ENCODE measurements at regions not wholly inside any gene's neighbourhood (a gene's known extent, or its start where the extent isn't known, plus 50 kb on each side); places are given as distances from the start of the nearest gene placed in this dataset.

DNA sequence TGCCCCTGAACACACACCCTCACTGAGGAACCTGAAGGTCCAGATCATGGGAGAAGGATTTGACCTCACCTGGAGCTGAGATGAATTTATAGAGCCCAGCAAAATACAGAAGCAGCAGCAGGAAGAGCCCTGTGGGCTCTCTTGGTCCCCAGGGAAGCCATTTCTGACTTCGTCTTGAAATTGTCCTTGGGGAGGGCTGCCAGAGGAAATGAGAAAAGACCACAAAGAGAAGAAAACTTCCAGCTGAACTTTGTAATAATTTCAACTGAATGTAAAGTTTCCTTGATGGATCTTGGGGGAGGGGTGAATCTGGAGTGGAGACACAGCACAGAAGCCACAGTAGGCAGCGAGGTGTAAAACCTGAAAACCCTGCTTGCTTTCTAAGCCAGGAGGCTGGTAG, 500.9 kb upstream of the NXPH2 start:
- no peak for DNase-seq (ENCODE audit: low spot score)

DNA sequence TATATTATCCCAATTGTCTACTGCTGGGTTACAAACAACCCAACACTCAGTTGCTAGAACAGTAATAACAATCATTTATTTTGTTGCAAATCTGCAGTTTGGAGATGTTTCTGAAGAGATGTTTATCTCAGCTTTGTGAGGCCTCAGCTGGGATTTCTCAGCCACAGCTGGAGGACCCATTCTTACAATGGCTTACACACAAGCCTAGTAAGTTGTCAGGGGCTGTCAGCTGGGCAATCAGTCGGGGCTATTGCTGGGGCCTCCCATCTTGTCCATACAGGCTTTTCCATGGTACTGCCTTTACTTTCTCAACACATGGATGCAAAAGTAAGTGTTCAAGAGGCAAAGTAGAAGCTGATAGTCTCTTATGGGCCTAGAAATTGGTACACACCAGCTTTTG, 491.7 kb upstream of the NXPH2 start:
- no peak for DNase-seq (ENCODE audit: low spot score)

DNA sequence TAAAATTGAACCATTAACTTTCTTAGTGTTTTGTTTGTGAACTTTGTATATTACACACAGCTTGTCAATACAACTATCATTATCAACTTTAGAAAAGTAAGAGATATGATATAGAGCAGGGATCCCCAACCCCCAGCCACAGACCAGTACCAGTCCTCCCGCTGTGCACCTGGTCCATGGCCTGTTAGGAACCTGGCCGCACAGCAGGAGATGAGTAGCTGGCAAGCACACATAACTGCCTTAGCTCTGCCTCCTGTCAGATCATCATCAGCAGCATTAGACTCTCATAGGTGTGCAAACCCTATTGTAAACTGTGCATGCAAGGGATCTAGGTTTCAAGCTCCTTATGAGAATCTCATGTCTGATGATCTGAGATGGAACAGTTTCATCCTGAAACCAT, 491.0 kb upstream of the NXPH2 start:
- no peak for DNase-seq (ENCODE audit: low spot score)

DNA sequence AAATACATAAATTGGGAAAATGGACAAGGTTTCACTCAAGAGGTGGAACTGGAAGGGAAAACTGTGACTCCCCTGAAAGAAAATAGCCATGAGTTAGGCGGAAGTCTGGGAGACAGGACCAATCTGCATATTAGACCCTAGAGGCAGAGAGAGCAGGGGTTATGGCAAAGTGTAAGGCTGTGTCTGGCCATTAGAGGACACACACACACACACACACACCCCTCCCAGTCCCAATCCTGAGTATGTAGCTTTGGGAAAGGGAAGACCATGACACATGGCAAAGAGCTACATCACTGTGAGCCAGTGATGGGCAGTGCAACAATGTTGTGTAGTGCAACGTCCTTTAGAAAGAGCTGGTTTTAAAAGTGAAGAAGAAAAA, 479.9 kb upstream of the NXPH2 start:
- no peak for DNase-seq (ENCODE audit: low spot score)

DNA sequence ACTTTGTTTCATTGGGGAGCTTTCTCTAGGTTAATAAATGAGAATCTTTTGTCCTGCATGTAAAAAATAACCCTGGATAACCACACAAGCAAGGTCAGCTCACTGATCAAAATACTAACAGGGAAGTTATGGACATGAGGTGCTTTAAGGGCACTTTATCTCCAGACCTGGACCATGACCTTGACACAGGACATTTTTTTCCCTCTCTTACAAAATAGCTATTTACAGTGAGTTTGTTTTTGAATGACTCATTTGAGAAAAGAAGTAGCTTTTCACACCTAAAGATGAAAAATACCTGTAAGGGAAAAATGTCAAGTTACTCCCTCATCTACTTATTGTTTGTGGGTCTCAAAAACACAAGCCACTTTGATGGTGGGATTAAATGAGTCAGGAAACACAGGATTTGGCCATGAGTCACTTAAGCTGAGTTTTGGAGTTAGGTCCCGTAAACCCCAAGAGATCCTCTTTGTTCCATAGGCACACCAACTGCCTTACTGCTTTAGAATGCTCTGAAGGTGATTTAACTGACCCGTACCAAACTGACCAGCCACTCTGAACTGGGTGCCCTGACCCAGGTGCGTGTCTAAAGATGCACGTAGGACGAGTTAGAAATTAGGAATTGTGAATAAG, 479.3 kb upstream of the NXPH2 start:
- DNase-seq (ENCODE audit: low spot score) = no peak

DNA sequence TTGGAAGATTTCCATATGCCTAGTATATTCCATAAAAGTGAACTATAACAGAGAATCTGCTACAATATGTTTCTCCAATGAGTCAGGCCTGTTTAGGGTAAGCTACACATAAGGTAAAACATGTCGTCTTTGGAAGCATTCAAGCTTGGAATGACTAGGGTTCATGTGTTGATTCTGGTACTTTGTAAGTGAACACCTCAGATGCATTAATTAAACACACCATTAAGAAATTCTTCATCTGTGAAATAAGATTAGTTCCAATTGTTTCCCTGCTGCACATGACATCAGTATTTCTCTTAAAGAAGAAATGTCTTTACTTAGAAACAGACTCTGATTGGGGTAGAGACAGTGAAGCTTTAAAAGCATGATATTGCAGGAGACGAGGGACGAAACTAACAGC, 461.1 kb upstream of the NXPH2 start:
- no peak for DNase-seq (ENCODE audit: low spot score)

DNA sequence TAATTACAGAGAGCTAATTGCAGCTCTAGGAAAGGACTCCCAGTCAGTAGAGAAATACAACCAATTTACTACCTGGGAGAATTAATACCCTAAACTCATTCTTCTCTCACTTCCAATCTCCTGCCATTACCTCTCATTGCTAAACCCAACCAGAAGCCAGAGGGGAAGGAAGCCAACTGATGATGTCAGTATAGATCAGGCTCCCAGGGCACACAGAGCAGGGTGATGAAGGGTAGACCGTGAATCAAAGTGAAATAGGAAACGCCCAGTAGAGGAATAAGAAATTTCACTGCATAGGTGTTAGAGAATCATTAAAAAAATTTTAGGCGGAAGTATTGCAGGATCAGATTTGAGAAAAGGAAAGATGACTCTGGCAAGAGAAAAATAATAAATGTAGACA, 456.8 kb upstream of the NXPH2 start:
- DNase-seq (ENCODE audit: low spot score) = no peak

DNA sequence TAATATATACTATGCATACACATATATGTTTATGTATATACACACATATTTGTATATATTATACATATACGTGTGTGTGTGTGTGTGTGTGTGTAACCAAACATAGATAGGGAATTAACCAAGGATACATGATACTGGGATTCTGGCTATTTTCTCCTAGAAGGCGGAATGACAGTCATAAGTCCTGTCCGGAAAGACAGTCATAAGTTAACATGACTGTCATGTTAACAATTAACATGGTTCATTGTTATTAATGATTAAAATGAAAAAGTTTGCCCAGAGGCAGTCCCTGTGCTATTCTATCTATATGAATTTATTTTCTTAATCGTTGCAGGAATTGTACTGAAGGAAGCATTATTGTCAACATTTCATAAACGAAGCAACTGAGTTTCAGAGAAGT, 450.7 kb upstream of the NXPH2 start:
- DNase-seq (ENCODE audit: low spot score) = no peak

DNA sequence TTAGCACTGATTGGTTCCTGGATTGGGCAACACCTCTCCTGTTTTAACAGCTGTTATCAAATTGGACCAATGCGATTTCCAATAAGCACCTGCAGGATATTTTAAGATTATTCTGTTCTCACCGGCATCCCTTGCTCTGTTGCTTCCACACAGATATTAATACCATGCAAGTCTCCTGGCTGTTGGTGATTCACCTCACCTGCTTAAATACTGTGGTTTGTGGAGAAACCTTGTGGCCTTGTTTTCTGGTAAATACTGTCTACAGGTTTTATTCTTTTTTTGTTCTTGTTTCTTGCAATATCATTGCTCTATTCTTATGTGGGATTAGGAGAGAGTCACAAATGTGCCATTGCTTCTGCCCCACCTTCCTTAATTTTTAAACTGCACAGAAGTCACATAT, 448.1 kb upstream of the NXPH2 start:
- no peak for DNase-seq (ENCODE audit: low spot score)

DNA sequence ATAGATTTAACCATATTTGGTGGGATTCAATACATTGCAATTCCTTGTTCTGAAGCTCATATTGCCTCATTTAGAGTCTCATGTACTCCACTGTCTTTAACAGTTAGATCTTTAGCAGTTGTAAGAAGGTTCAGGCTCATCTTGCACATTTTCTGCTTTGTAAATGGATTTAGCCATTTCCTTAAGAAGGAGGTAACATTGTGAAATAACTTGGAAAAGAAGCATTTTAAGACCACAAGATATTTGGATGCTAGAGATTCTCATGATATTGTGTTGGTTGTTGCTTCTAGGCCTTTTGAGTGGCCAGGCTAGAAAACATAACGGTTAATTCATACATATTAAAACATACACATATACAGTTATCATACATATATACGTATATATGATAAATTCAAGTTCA, 445.8 kb upstream of the NXPH2 start:
- DNase-seq (ENCODE audit: low spot score) = no peak

DNA sequence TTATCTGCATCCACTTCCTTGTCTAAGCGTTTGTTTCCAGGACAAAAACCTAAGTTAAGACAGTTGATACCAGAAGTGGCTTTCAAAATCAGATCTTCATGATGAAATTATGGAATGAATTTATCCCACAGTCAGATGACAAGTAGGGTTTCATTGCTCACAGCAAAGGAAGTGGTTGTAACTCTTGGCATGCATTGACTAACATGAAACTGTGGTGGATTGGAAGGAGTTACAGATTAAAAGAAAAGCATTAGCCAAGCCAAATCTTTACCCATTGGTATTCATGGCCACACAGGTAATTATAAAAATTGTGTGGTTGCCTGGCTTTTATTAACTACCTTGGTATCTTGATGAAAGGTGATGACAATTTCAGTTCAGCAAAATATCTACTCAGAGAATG, 438.0 kb upstream of the NXPH2 start:
- DNase-seq (ENCODE audit: low spot score) = no peak

DNA sequence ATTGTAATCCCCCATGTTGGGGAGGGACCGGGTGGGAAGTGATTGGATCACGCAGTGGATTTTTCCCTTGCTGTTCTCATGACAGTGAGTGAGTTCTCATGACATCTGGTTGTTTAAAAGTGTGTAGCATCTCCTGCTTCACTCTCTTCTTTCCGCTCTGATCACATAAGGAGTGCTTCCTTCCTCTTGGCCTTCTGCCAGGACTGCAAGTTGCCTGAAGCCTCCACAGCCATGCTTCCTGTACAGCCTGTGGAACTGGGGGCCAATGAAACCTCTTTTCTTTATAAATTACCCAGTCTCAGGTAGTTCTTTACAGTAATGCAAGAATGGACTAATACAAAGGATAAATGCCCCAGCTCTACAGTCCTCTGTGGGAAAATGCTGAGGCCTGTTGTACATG, 437.5 kb upstream of the NXPH2 start:
- DNase-seq (ENCODE audit: low spot score) = no peak

DNA sequence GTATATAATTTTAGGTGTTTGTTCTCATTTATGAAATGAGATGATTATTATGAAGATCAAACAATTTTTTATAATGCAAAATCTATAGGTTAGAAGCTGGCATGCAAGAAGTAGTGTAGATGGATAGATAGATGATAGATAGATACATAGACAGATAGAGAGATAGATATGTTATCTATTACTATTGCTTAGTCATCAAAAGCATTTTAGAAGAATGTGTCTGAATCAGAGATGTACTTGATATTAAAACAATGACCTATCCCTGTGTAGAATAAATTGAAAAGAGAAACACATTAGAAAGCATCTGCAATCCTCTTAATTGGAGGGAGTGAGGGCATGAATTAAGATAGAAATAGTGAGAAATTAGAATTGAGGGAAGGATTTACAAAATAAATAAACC, 436.2 kb upstream of the NXPH2 start:
- no peak for DNase-seq (ENCODE audit: low spot score)

DNA sequence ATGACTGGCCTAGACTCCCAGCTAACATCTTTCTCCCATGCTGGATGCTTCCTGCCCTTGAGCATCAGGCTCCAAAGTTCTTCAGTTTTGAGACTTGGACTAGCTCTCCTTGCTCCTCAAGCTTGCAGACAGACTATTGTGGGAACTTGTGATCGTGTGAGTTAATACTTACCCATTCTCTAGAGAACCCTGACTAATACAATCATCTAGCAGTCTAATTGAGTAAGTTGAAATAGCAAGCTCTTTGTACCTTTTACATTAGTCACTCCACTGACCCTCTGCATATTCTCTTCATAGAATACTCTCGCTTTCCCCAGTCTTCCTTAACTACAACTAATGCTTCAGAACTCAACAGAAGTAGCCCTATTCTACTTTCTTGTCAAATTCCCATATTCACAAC, 434.6 kb upstream of the NXPH2 start:
- no peak for DNase-seq (ENCODE audit: low spot score)

DNA sequence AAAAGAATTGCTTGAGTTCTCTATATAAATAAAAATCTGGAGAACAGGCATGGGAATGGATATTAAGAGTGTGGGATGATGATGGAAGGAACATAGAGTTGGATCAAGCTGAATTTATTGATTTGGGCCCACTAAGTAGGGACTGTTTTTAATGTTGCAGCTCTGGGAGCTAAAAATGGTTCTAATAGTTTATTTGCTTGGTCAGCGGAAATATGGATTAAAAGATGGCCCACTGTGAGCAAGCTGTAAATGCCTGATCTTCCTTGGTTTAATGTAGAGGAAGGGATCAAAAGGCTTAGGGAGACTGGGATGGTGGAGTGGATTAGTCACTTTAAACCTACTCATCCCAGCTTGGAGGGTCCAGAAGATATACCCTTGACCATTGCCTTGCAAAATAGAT, 429.4 kb upstream of the NXPH2 start:
- DNase-seq (ENCODE audit: low spot score) = no peak

DNA sequence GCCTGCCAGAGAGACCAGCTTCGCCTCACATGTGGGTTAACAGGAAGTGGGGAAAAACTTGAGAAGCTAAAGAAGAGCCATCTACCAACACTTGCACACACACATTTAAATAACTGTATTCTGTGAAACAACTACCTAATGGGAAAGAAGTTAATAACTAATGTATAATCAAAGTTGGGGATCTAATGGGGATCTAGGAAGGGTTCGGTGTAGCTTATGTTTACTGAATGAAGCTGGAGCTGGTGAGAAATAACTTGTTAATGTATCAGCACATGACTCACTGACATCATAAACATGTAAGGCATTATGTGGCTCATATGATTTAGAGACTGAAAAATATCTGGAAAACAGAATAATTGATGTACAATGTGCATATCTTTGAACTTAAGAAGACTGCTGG, 421.3 kb upstream of the NXPH2 start:
- DNase-seq (ENCODE audit: low spot score) = no peak

DNA sequence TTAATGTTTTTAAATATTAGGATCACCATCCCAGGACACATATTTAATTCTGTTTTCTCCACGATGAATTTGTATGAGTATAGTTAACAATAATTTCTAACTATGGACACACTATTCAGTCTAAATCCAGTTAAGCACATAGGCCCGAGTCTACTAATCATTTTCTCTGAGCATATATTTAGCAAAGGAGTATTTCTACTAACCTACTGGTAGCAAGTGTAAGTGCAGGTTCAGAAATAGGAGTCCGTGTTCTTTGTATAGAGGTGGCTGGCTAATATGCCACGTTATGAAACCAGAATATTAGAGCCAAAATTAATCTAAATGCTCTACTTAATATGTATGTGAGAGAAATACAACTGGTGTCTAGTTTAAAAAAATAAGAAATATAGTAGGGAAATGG, 416.6 kb upstream of the NXPH2 start:
- DNase-seq (ENCODE audit: low spot score) = no peak

DNA sequence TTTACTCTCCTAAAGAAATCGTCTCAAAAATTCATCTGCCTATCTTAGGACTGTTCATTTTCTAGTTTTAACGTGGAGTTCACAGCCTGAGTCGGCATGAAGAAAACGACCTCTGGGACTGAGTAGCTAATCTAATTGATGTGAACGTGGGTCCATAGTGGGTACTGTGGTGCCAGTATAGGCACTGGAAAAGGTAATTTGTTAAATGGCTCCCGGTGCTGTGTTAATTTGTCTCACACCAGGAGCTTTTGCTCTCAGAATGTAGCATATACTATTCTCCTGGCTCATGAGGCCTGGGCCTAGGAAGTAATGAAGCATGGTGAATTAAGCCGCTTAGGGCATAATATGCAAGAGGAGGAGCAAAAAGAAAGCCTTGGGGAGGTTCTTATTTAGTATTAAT, 414.4 kb upstream of the NXPH2 start:
- no peak for DNase-seq (ENCODE audit: low spot score)

DNA sequence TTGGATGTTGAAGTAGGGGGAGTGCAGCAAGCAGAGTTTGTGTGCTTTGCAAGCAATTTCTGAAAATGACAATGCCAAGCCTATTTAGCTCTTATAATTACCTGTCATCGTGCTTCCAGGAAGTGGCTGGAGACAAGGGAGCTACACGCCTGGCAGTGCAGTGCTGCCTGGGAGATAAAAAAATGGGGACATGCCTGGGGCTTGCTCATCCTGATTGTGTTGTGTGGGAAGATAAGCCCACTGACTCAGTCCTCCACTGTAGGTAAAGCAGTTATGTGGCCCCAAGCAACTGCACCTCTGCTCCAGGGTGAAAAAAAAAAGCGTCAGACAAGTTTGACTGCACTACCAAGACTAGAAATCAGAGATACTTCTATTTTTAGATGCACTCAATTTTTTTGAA, 396.9 kb upstream of the NXPH2 start:
- DNase-seq (ENCODE audit: low spot score) = no peak

DNA sequence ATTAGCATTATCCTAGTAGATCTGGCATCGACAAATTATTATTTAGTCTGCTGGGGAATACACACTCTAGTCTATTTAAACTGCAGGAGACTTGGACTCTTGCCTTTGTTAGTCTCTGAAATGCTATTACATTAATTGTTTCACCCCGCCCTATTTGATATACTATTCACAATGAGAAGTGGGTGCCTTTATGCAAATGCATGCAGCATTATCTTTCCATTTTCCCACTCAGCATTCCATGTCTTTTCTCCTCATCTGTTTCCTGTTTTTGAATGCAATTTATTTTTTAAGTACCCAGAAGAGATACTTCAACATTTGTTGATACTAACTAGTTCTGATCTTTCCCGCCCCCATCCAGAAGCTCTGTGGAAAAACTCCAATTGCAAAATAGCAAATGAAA, 395.3 kb upstream of the NXPH2 start:
- DNase-seq (ENCODE audit: low spot score) = no peak

DNA sequence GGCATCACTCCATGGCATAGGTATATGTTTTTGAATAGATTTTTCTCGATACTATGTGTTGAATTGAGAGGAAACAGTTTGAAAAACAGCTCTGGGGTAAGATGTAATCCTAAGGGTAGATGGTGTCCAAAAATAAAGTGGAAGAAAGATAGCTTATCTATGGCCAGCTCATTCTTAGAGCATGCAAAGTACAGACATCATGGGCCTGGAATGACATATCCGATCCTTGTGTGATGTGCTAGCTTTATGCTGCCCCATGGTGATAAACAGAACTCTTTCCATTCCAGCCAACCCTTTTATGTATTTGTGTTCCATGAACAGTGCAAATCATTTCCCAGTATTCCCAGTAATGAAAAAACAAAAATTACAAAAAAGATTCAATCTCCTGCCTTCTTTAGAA, 390.2 kb upstream of the NXPH2 start:
- no peak for DNase-seq (ENCODE audit: low spot score)

DNA sequence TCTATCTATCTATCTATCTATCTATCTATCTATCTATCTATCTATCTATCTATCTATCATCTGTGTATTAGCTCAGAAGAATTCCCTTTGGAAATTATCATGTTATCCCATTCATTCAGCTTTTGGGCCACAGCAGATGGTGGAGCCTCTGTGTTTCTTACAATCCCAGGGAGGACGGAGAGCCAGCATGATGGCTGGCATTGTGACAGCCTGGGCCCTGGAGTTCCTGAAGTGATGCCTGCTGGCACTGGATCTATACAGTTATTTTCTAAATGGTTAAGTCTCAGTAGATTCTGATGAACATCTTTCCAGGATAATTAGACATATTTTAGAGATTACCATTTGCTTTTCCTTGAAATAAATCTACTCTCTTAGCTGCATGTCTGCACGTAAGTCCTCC, 385.4 kb upstream of the NXPH2 start:
- DNase-seq (ENCODE audit: low spot score) = no peak

DNA sequence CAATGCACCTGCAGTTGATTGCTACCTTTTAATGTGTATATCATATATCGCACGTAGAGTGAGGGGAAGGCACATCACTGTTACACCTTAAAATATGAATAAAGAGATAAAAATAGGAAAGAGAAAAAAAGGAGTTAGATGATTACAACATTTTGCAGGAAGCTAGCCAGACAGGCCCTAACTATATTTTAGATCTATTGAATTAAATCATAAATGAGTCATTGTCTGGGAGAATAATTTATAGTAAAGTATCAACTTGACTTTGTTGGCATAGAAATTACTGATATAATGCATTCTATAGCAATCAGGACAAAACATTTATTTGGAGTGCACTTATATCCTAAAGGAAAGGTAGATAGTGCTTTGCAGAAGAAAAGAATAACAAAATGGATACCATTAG, 384.9 kb upstream of the NXPH2 start:
- no peak for DNase-seq (ENCODE audit: low spot score)

DNA sequence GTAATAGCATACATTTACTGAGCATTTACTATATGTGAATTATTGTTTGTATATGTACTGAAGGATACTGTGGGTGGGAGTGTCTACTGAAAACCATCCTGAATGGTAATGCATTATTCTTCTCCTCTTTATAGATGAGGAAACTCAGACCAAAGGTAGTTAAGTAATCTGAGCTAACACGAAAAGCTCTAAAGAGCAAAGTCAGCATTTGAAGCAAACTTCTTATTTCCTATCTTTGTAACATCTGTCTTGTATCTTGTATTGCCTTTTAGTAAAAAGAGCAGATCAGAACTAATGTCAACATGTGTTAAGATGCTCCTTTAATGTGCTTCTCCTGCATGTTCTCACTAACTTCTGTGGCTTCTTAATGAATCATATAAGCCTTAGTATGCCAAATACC, 382.8 kb upstream of the NXPH2 start:
- DNase-seq (ENCODE audit: low spot score) = no peak

DNA sequence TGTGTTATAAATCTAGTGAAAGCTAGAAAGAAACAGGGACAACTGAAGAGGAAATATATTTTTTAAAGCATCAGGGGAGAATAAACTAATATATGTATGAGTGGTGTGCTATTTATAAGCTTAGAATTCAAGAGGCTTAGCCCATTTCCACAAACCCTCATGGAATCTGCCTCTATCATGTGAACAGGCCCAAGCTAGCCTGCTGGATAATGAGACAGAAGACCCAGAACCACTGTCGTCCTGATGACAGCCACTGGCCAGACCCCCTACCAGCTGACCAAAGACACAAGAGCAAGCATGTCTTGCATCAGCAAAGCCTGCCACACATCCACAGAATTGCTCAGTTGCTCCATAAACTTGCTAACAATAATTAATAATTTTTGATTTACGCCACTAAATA, 382.3 kb upstream of the NXPH2 start:
- no peak for DNase-seq (ENCODE audit: low spot score)
